ENCODE measurements at regions not wholly inside any gene's neighbourhood (a gene's known extent, or its start where the extent isn't known, plus 50 kb on each side); places are given as distances from the start of the nearest gene placed in this dataset.

- DNase-seq (no peak), ATAC-seq (no peak)
- Histone ChIP-seq H3K4me1 (no peaks in the 10 kb centered on the region), H3K36me3 (no peaks in the 10 kb centered on the region), H3K4me3 (no peak overlapping the region), H3K27me3 (no peaks in the 10 kb centered on the region), H3K9me3 (no peaks in the 10 kb centered on the region), H3K27ac (no peak overlapping the region)
- intact Hi-C loops (cut with DNase I; ENCODE audit: low total_unique reads) (no loop called here), in situ Hi-C loops (cut with MboI; ENCODE audit: low sequenced_read_pairs in 4 of 4) (no loop called here)
- no peak for TF ChIP-seq POLR2A (IDR thresholded peaks at IDR 0.05)
- TF ChIP-seq, protein P1, sequence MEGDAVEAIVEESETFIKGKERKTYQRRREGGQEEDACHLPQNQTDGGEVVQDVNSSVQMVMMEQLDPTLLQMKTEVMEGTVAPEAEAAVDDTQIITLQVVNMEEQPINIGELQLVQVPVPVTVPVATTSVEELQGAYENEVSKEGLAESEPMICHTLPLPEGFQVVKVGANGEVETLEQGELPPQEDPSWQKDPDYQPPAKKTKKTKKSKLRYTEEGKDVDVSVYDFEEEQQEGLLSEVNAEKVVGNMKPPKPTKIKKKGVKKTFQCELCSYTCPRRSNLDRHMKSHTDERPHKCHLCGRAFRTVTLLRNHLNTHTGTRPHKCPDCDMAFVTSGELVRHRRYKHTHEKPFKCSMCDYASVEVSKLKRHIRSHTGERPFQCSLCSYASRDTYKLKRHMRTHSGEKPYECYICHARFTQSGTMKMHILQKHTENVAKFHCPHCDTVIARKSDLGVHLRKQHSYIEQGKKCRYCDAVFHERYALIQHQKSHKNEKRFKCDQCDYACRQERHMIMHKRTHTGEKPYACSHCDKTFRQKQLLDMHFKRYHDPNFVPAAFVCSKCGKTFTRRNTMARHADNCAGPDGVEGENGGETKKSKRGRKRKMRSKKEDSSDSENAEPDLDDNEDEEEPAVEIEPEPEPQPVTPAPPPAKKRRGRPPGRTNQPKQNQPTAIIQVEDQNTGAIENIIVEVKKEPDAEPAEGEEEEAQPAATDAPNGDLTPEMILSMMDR (IDR thresholded peaks at IDR 0.05 in 4 of 5, conservative IDR thresholded peaks at IDR 0.05 in 1 of 5), result no peak
Observed at GRCh38 chr4:53852343-53852742, 212.1 kb downstream of the CHIC2 start.

DNA sequence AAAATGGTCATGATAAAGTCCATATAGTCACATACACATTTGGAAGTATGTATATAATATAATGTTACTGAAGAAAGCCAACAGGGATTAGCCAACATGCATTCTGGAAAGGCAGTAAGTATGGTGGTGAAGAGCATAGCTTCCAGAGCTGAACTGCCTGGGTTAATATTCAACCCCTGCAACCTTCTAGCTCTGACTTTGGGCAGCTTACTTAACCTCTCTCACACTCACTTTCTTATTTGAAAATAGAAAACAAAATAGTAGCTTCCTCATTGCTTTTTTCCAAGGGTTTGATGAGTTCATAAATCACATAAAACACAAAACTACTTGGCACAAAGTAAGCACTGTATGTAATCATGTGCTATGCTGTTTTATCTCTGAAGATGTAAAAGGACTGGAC, 216.4 kb downstream of the CHIC2 start:
- ATAC-seq, result no peak
- Histone ChIP-seq H3K36me3 (no peaks in the 10 kb centered on the region), H3K4me3 (no peak overlapping the region), H3K27me3 (no peaks in the 10 kb centered on the region), H3K27ac (no peak overlapping the region), H3K4me1 (no peaks in the 10 kb centered on the region), H3K9me3 (no peaks in the 10 kb centered on the region)
- no peak for TF ChIP-seq POLR2A (IDR thresholded peaks at IDR 0.05)
- TF ChIP-seq, protein P1 (IDR thresholded peaks at IDR 0.05 in 4 of 5, conservative IDR thresholded peaks at IDR 0.05 in 1 of 5), result no peak
- DNase-seq, result no peak
- intact Hi-C loops (cut with DNase I; ENCODE audit: low total_unique reads) (no loop called here), in situ Hi-C loops (cut with MboI; ENCODE audit: low sequenced_read_pairs in 4 of 4) (no loop called here)

- Histone ChIP-seq H3K9me3 (no peaks in the 10 kb centered on the region), H3K4me3 (no peak overlapping the region), H3K36me3 (no peaks in the 10 kb centered on the region), H3K27ac (no peak overlapping the region), H3K27me3 (no peaks in the 10 kb centered on the region), H3K4me1 (no peaks in the 10 kb centered on the region)
- ATAC-seq, result no peak
- no peak for DNase-seq
- TF ChIP-seq, protein P1 (IDR thresholded peaks at IDR 0.05 in 4 of 5, conservative IDR thresholded peaks at IDR 0.05 in 1 of 5), result no peak
- no peak for TF ChIP-seq POLR2A (IDR thresholded peaks at IDR 0.05)
- in situ Hi-C loops (cut with MboI; ENCODE audit: low sequenced_read_pairs in 4 of 4) (no loop called here), intact Hi-C loops (cut with DNase I; ENCODE audit: low total_unique reads) (no loop called here)
Observed at GRCh38 chr4:53844551-53844950, 219.9 kb downstream of the CHIC2 start.

DNA sequence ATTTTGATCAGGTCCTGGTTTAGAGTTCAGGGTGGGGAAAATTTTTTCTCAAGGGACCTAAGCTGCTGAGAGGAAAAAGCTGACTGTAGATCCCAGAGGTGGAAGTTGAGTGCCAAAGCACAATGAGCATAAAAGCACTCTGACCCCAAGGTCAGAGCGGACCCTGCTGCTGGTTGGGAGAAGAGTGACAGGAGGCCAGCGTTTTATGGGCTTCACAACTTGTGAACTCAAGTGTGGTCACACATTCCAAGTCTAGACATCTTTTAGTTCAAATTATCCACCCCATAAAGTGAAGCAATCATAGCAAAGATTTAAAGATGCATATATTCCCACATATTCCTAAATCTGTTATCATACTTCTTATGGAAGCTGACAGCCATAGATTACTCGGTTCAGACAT, 220.3 kb downstream of the CHIC2 start:
- TF ChIP-seq POLR2A (IDR thresholded peaks at IDR 0.05), result no peak
- TF ChIP-seq, protein P1 (IDR thresholded peaks at IDR 0.05 in 4 of 5, conservative IDR thresholded peaks at IDR 0.05 in 1 of 5), result no peak
- Histone ChIP-seq H3K36me3 (no peaks in the 10 kb centered on the region), H3K4me1 (no peaks in the 10 kb centered on the region), H3K4me3 (no peak overlapping the region), H3K27me3 (no peaks in the 10 kb centered on the region), H3K27ac (no peak overlapping the region), H3K9me3 (no peaks in the 10 kb centered on the region)
- intact Hi-C loops (cut with DNase I; ENCODE audit: low total_unique reads), result no loop called here
- DNase-seq, result no peak
- in situ Hi-C loops (cut with MboI; ENCODE audit: low sequenced_read_pairs in 4 of 4), result no loop called here
- ATAC-seq, result no peak

- in situ Hi-C loops (cut with MboI; ENCODE audit: low sequenced_read_pairs in 4 of 4) (no loop called here), intact Hi-C loops (cut with DNase I; ENCODE audit: low total_unique reads) (no loop called here)
- Histone ChIP-seq H3K36me3 (no peaks in the 10 kb centered on the region), H3K4me3 (no peak overlapping the region), H3K9me3 (no peaks in the 10 kb centered on the region), H3K27ac (no peak overlapping the region), H3K27me3 (no peaks in the 10 kb centered on the region), H3K4me1 (no peaks in the 10 kb centered on the region)
- TF ChIP-seq, protein P1 (IDR thresholded peaks at IDR 0.05 in 4 of 5, conservative IDR thresholded peaks at IDR 0.05 in 1 of 5), result no peak
- TF ChIP-seq POLR2A (IDR thresholded peaks at IDR 0.05), result no peak
- no peak for ATAC-seq
- DNase-seq, result no peak
Observed at GRCh38 chr4:53841711-53842110, 222.7 kb downstream of the CHIC2 start.

All from gastrocnemius medialis (tissue), 4 donors.